H9 (cell line): ENCODE measurements at regions not wholly inside any gene's neighbourhood (a gene's known extent, or its start where the extent isn't known, plus 50 kb on each side); places are given as distances from the start of the nearest gene placed in this dataset.
A peak's percentile ranks its signal among the peaks of the same experiment; 100 is the strongest.

Source experiments
- DNase-seq: peaks from one replicate; pipeline ENCODE4 v3.0.0-alpha.2; 2017
- H2AFZ ChIP-seq: one replicate; pipeline ENCODE4 v1.6.1; 2013; ENCODE audit warnings: mild to moderate bottlenecking, low read length, control low read depth, moderate library complexity
- H2AK5ac ChIP-seq: 2 replicates; pipeline ENCODE4 v1.6.1; 2013; ENCODE audit warnings: low read length, control low read depth, mixed read lengths; ENCODE audit not compliant: insufficient read length
- H2BK120ac ChIP-seq: one replicate; pipeline ENCODE4 v1.6.1; 2013; ENCODE audit warnings: low read depth, mild to moderate bottlenecking, low read length, control low read depth, inconsistent platforms; ENCODE audit not compliant: poor library complexity, severe bottlenecking
- H2BK12ac ChIP-seq: 2 replicates; pipeline ENCODE4 v1.6.1; 2013; ENCODE audit warnings: low read length, control low read depth, mixed read lengths, low read depth; ENCODE audit not compliant: insufficient read length
- H2BK15ac ChIP-seq: 2 replicates; pipeline ENCODE4 v1.6.1; 2013; ENCODE audit warnings: low read depth, low read length, control low read depth
- H2BK20ac ChIP-seq: one replicate; pipeline ENCODE4 v1.6.1; 2013; ENCODE audit warnings: low read depth, mild to moderate bottlenecking, low read length, control low read depth, inconsistent platforms; ENCODE audit not compliant: poor library complexity, severe bottlenecking
- H2BK5ac ChIP-seq: 2 replicates; pipeline ENCODE4 v1.6.1; 2013; ENCODE audit warnings: low read length, control low read depth, mixed read lengths; ENCODE audit not compliant: insufficient read length
- H3K14ac ChIP-seq: 2 replicates; pipeline ENCODE4 v1.6.1; 2013; ENCODE audit warnings: low read length, control low read depth; ENCODE audit not compliant: insufficient read depth
- H3K18ac ChIP-seq: 2 replicates; pipeline ENCODE4 v1.6.1; 2013; ENCODE audit warnings: low read depth, mild to moderate bottlenecking, mixed read lengths, low read length, control low read depth; ENCODE audit not compliant: insufficient read length
- H3K23ac ChIP-seq: 2 replicates; pipeline ENCODE4 v1.6.1; 2013; ENCODE audit warnings: low read length, control low read depth, mixed read lengths, low read depth; ENCODE audit not compliant: insufficient read length
- H3K23me2 ChIP-seq: 2 replicates; pipeline ENCODE4 v1.6.1; 2013; ENCODE audit warnings: low read depth, mild to moderate bottlenecking, mixed read lengths, low read length, control low read depth; ENCODE audit not compliant: insufficient read length, poor library complexity, severe bottlenecking
- H3K27ac ChIP-seq: 2 replicates; pipeline ENCODE4 v1.5.1; 2013; ENCODE audit warnings: low read length, control low read depth, mixed read lengths, low read depth; ENCODE audit not compliant: insufficient read length
- H3K27me3 ChIP-seq: 2 replicates; pipeline ENCODE4 v1.6.1; 2013; ENCODE audit warnings: low read length, control low read depth, inconsistent platforms; ENCODE audit not compliant: insufficient read depth
- H3K4ac ChIP-seq: 2 replicates; pipeline ENCODE4 v1.6.1; 2013; ENCODE audit warnings: low read depth, mild to moderate bottlenecking, control low read depth, inconsistent platforms, low read length, moderate library complexity
- H3K4me1 ChIP-seq: 2 replicates; pipeline ENCODE4 v1.6.1; 2013; ENCODE audit warnings: low read length, control low read depth, inconsistent platforms; ENCODE audit not compliant: insufficient read depth
- H3K4me2 ChIP-seq: 2 replicates; pipeline ENCODE4 v1.6.1; 2013; ENCODE audit warnings: low read length, control low read depth, mixed read lengths; ENCODE audit not compliant: insufficient read length, insufficient read depth
- H3K56ac ChIP-seq: 2 replicates; pipeline ENCODE4 v1.6.1; 2013; ENCODE audit warnings: low read depth, mild to moderate bottlenecking, mixed read lengths, low read length, control low read depth; ENCODE audit not compliant: insufficient read length
- H3K79me1 ChIP-seq: 2 replicates; pipeline ENCODE4 v1.6.1; 2013; ENCODE audit warnings: low read depth, mild to moderate bottlenecking, moderate library complexity, low read length, control low read depth, inconsistent platforms; ENCODE audit not compliant: insufficient read depth, poor library complexity, severe bottlenecking
- H3K79me2 ChIP-seq: 2 replicates; pipeline ENCODE4 v1.6.1; 2013; ENCODE audit warnings: low read length, control low read depth, inconsistent platforms; ENCODE audit not compliant: insufficient read depth
- H3K9ac ChIP-seq: 2 replicates; pipeline ENCODE4 v1.6.1; 2013; ENCODE audit warnings: low read length, control low read depth, mixed read lengths; ENCODE audit not compliant: insufficient read length; ENCODE audit errors: extremely low read depth
- H3K9me3 ChIP-seq: one replicate; pipeline ENCODE4 v1.6.1; 2013; ENCODE audit warnings: low read depth, low read length, inconsistent platforms; ENCODE audit not compliant: control insufficient read depth
- H3T11ph ChIP-seq: one replicate; pipeline ENCODE4 v1.6.1; 2013; ENCODE audit warnings: mild to moderate bottlenecking, low read length, control low read depth, inconsistent platforms
- H4K20me1 ChIP-seq: one replicate; pipeline ENCODE4 v1.6.1; 2013; ENCODE audit not compliant: control insufficient read depth, insufficient read length, insufficient read depth
- H4K5ac ChIP-seq: 2 replicates; pipeline ENCODE4 v1.6.1; 2013; ENCODE audit warnings: low read depth, mild to moderate bottlenecking, mixed read lengths, low read length, control low read depth; ENCODE audit not compliant: insufficient read length
- H4K8ac ChIP-seq: replicated peaks from 2 replicates; pipeline ENCODE4 v1.6.1; 2013; ENCODE audit warnings: low read length, control low read depth, mixed read lengths, low read depth; ENCODE audit not compliant: insufficient read length
- H4K91ac ChIP-seq: 2 replicates; pipeline ENCODE4 v1.6.1; 2013; ENCODE audit warnings: low read depth, mild to moderate bottlenecking, moderate library complexity, mixed read lengths, low read length, control low read depth; ENCODE audit not compliant: insufficient read length
- H3K27ac Mint-ChIP-seq, 3 experiments: 2 replicates in 2 of 3; 3 replicates in 1 of 3; pipeline ENCODE4 v1.8.0; 2020 to 2021; ENCODE audit warnings: mixed read lengths in 3 of 3, mild to moderate bottlenecking in 1 of 3, moderate library complexity in 1 of 3
- H3K27me3 Mint-ChIP-seq: 2 replicates; pipeline ENCODE4 v1.8.0; 2021; ENCODE audit warnings: low read depth, mild to moderate bottlenecking, moderate library complexity, mixed read lengths
- H3K36me3 Mint-ChIP-seq, 3 experiments: 2 replicates in 2 of 3; 3 replicates in 1 of 3; pipeline ENCODE4 v1.8.0; 2020 to 2021; ENCODE audit warnings: low read depth in 3 of 3, mixed read lengths in 3 of 3; ENCODE audit not compliant: insufficient read depth in 1 of 3
- H3K4me1 Mint-ChIP-seq, 2 experiments: 2 replicates each; pipeline ENCODE4 v1.8.0; 2020; ENCODE audit warnings: mixed read lengths in 2 of 2
- H3K4me3 Mint-ChIP-seq, 2 experiments: 2 replicates in 1 of 2; 3 replicates in 1 of 2; pipeline ENCODE4 v1.8.0; 2020 to 2021; ENCODE audit warnings: mild to moderate bottlenecking in 2 of 2, mixed read lengths in 2 of 2, moderate library complexity in 1 of 2
- H3K9me3 Mint-ChIP-seq, 2 experiments: 2 replicates in 1 of 2; 3 replicates in 1 of 2; pipeline ENCODE4 v1.8.0; 2020; ENCODE audit warnings: mild to moderate bottlenecking in 2 of 2, mixed read lengths in 2 of 2, moderate library complexity in 1 of 2
- WGBS: extraction: QIAGEN DNeasy Blood & Tissue Kit; methylation state at CpG from one replicate; pipeline ENCODE4 v1.1.7; 2013; ENCODE audit warnings: missing lambda C conversion rate, low lambda C conversion rate, mixed read lengths; ENCODE audit not compliant: insufficient read length; ENCODE audit errors: extremely low coverage; 5-methylcytosine and 5-hydroxymethylcytosine counted together
- TF ChIP-seq, protein P1 (sequence below): fragments of 200-600 bp; sonication (generic); conservative IDR thresholded peaks from 3 replicates; pipeline ENCODE4 v1.8.0; 2021; ENCODE audit warnings: antibody characterized with exemption, mild to moderate bottlenecking

DNA sequence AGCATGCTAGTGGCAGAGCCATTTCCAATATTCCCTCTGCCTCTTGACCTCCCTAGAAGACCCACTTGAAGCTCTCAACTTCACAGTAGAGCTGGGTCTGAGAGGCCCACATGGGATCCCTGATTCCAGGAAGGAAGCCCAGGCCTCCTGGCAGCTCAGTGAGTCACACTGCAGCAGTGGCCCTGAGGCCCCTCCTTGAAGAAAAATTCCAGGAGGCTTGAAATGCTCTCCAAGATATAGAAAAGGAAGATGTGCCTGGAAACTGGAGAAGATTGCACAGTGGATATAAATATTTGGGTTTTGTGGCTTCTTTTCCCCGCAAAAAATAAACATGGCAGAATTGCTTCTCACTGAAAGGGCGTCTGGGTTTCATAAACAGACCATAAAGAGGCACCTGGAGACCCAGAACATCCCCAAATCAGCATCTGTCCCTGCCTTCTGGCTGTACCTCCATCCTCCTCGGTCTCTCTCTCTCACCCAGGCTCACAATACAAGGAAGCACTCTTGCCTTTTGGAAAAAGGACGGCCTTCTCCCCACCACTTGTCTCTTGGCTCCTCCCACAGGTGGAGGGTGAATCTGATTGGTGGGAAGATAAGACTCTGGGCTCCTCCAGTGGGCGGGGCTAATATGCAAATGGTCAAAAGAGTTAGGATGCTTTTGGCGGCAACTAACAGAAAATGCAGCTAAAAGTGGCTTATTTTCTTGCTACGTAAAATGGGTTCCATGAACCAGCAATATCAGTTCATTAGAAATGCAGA is 200.0 kb upstream of the SULF2 start:
- H2AFZ ChIP-seq: no peak overlapping the region
- no peak overlapping the region for H4K5ac ChIP-seq
- Mint-ChIP-seq H3K4me1 (peaks cover 6 to 12% of the 10 kb centered on the region in 2 experiments), H3K9me3 (peaks cover 7% of the 10 kb centered on the region in 2 experiments; a peak in 3 of 5 replicates), H3K36me3 (no peaks in the 10 kb centered on the region; a peak in 2 of 7 replicates), H3K27ac (0 out of 7 replicates have a peak overlapping the region, but pooled peaks of 1 of the 3 experiments have one; percentile 27), H3K4me3 (no peak overlapping the region), H3K27me3 (peaks cover 15% of the 10 kb centered on the region)
- no peak overlapping the region for H3K56ac ChIP-seq
- no peaks in the 10 kb centered on the region for H3K79me2 ChIP-seq
- H3K27me3 ChIP-seq: no peaks in the 10 kb centered on the region
- H4K8ac ChIP-seq: no peak overlapping the region
- no peaks in the 10 kb centered on the region for H3K4me1 ChIP-seq
- H3K14ac ChIP-seq: no peak overlapping the region
- no peak overlapping the region for H3K27ac ChIP-seq
- no peak overlapping the region for H3K4me2 ChIP-seq
- no peaks in the 10 kb centered on the region for H3K9me3 ChIP-seq
- no peak overlapping the region for H3K9ac ChIP-seq
- TF ChIP-seq, protein P1, sequence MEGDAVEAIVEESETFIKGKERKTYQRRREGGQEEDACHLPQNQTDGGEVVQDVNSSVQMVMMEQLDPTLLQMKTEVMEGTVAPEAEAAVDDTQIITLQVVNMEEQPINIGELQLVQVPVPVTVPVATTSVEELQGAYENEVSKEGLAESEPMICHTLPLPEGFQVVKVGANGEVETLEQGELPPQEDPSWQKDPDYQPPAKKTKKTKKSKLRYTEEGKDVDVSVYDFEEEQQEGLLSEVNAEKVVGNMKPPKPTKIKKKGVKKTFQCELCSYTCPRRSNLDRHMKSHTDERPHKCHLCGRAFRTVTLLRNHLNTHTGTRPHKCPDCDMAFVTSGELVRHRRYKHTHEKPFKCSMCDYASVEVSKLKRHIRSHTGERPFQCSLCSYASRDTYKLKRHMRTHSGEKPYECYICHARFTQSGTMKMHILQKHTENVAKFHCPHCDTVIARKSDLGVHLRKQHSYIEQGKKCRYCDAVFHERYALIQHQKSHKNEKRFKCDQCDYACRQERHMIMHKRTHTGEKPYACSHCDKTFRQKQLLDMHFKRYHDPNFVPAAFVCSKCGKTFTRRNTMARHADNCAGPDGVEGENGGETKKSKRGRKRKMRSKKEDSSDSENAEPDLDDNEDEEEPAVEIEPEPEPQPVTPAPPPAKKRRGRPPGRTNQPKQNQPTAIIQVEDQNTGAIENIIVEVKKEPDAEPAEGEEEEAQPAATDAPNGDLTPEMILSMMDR: no peak
- no peaks in the 10 kb centered on the region for H4K20me1 ChIP-seq
- no CpG with 5 or more reads among the region's 7 CpGs for WGBS
- H2AK5ac ChIP-seq: no peak overlapping the region
- no peak overlapping the region for H2BK5ac ChIP-seq
- no peak overlapping the region for H3K4ac ChIP-seq
- no peak overlapping the region for H3T11ph ChIP-seq
- no peak overlapping the region for H2BK15ac ChIP-seq
- H2BK20ac ChIP-seq: no peak overlapping the region
- H4K91ac ChIP-seq: no peak overlapping the region
- peak; percentile 54 for DNase-seq
- no peak overlapping the region for H3K23ac ChIP-seq
- H2BK12ac ChIP-seq: no peak overlapping the region
- no peaks in the 10 kb centered on the region for H3K79me1 ChIP-seq
- H3K23me2 ChIP-seq: no peaks in the 10 kb centered on the region
- H2BK120ac ChIP-seq: no peak overlapping the region
- no peak overlapping the region for H3K18ac ChIP-seq
